DND-41 (cell line): ENCODE measurements at regions not wholly inside any gene's neighbourhood (a gene's known extent, or its start where the extent isn't known, plus 50 kb on each side); places are given as distances from the start of the nearest gene placed in this dataset.

ENCODE experiments used
- ATAC-seq: fragments of 200-7000 bp; cut with Tn5 transposase; 3 replicates; pipeline ENCODE4 v1.9.1; 2021; ENCODE audit warnings: low read depth; ENCODE audit not compliant: insufficient read depth
- DNase-seq: peaks from one replicate; pipeline ENCODE4 v3.0.0-alpha.2; 2020
- H2AFZ ChIP-seq: 2 replicates; pipeline ENCODE4 v1.6.0; 2012; ENCODE audit warnings: low read depth, low read length
- H3K27ac ChIP-seq: 2 replicates; pipeline ENCODE4 v1.5.1; 2012; ENCODE audit warnings: low read length, inconsistent platforms
- H3K27me3 ChIP-seq: fragments of 200-600 bp; sonication (generic); 2 replicates; pipeline ENCODE4 v1.6.0; 2012; ENCODE audit warnings: low read length, mild to moderate bottlenecking, inconsistent platforms; ENCODE audit not compliant: insufficient read depth, poor library complexity
- H3K36me3 ChIP-seq: 2 replicates; pipeline ENCODE4 v1.5.1; 2012; ENCODE audit warnings: low read length, inconsistent platforms; ENCODE audit not compliant: insufficient read depth
- H3K4me1 ChIP-seq: 2 replicates; pipeline ENCODE4 v1.5.1; 2012; ENCODE audit warnings: mild to moderate bottlenecking, low read length; ENCODE audit not compliant: insufficient read depth
- H3K4me2 ChIP-seq: 2 replicates; pipeline ENCODE4 v1.6.0; 2012; ENCODE audit warnings: mild to moderate bottlenecking, moderate library complexity, low read length, inconsistent platforms; ENCODE audit not compliant: insufficient read depth
- H3K4me3 ChIP-seq, 2 experiments: fragments of 200-600 bp in 1 of 2; shearing (Covaris generic) in 1 of 2; 2 replicates each; pipeline ENCODE4 v1.5.1; 2012 to 2016; ENCODE audit warnings: inconsistent platforms in 2 of 2, low read length in 2 of 2, mild to moderate bottlenecking in 2 of 2, low read depth in 1 of 2, moderate library complexity in 1 of 2
- H3K79me2 ChIP-seq: 2 replicates; pipeline ENCODE4 v1.6.0; 2012; ENCODE audit warnings: low read length, inconsistent platforms; ENCODE audit not compliant: insufficient read depth
- H3K9ac ChIP-seq: 2 replicates; pipeline ENCODE4 v1.6.0; 2012; ENCODE audit warnings: low read depth, mild to moderate bottlenecking, inconsistent platforms, low read length, moderate library complexity
- H3K9me3 ChIP-seq: 2 replicates; pipeline ENCODE4 v1.5.1; 2012; ENCODE audit warnings: low read length, moderate library complexity, mild to moderate bottlenecking, inconsistent platforms; ENCODE audit not compliant: insufficient read depth, severe bottlenecking
- H4K20me1 ChIP-seq: 2 replicates; pipeline ENCODE4 v1.6.0; 2012; ENCODE audit warnings: low read length; ENCODE audit not compliant: insufficient read depth
- CTCF ChIP-seq: IDR thresholded peaks from 2 replicates; pipeline ENCODE4 v1.5.1; 2012; ENCODE audit warnings: borderline replicate concordance, low read length, moderate library complexity, mild to moderate bottlenecking; ENCODE audit not compliant: poor library complexity, severe bottlenecking; ENCODE audit errors: extremely low read depth
- EZH2 ChIP-seq: IDR thresholded peaks from 3 replicates; pipeline ENCODE4 v1.6.1; 2012; ENCODE audit warnings: borderline replicate concordance, low read depth, mild to moderate bottlenecking, moderate library complexity, low read length, inconsistent platforms; ENCODE audit not compliant: severe bottlenecking

- no peak overlapping the region for H3K4me3 ChIP-seq
- H3K9me3 ChIP-seq = peaks cover 12% of the 10 kb centered on the region
- H3K4me1 ChIP-seq = no peaks in the 10 kb centered on the region
- H3K4me2 ChIP-seq = no peak overlapping the region
- H3K9ac ChIP-seq = no peak overlapping the region
- ATAC-seq = no peak
- no peaks in the 10 kb centered on the region for H3K79me2 ChIP-seq
- H3K27me3 ChIP-seq = no peaks in the 10 kb centered on the region
- no peaks in the 10 kb centered on the region for H4K20me1 ChIP-seq
- no peaks in the 10 kb centered on the region for H3K36me3 ChIP-seq
- DNase-seq = no peak
- no peak overlapping the region for H3K27ac ChIP-seq
- no peak for TF ChIP-seq CTCF
- TF ChIP-seq EZH2 = no peak
- H2AFZ ChIP-seq = no peak overlapping the region
Measured at GRCh38 chr14:38022775-38023174, 184.9 kb upstream of the SSTR1 start.

- H4K20me1 ChIP-seq = no peaks in the 10 kb centered on the region
- H3K4me1 ChIP-seq = no peaks in the 10 kb centered on the region
- no peak overlapping the region for H3K4me3 ChIP-seq
- no peak overlapping the region for H3K27ac ChIP-seq
- no peaks in the 10 kb centered on the region for H3K9me3 ChIP-seq
- no peak overlapping the region for H2AFZ ChIP-seq
- no peaks in the 10 kb centered on the region for H3K36me3 ChIP-seq
- H3K4me2 ChIP-seq = no peak overlapping the region
- no peaks in the 10 kb centered on the region for H3K27me3 ChIP-seq
- ATAC-seq (no peak), DNase-seq (no peak)
- no peak overlapping the region for H3K9ac ChIP-seq
- no peaks in the 10 kb centered on the region for H3K79me2 ChIP-seq
- TF ChIP-seq CTCF = no peak
- no peak for TF ChIP-seq EZH2
Measured at GRCh38 chr14:38038171-38038570, 169.5 kb upstream of the SSTR1 start.

GRCh38 chr14:38038986-38039385, 168.7 kb upstream of the SSTR1 start:
- no peak overlapping the region for H2AFZ ChIP-seq
- TF ChIP-seq EZH2 = no peak
- no peak for TF ChIP-seq CTCF

GRCh38 chr14:38039496-38039895, 168.2 kb upstream of the SSTR1 start:
- TF ChIP-seq EZH2 = no peak
- no peak for TF ChIP-seq CTCF
- Histone ChIP-seq H4K20me1 (no peaks in the 10 kb centered on the region), H3K36me3 (no peaks in the 10 kb centered on the region), H3K79me2 (no peaks in the 10 kb centered on the region), H3K9me3 (no peaks in the 10 kb centered on the region), H2AFZ (no peak overlapping the region), H3K4me1 (no peaks in the 10 kb centered on the region), H3K4me3 (no peak overlapping the region), H3K9ac (no peak overlapping the region), H3K27ac (no peak overlapping the region), H3K4me2 (no peak overlapping the region), H3K27me3 (no peaks in the 10 kb centered on the region)
- no peak for DNase-seq
- no peak for ATAC-seq

More at GRCh38 chr14:38038986-38039385, 168.7 kb upstream of the SSTR1 start:
- Histone ChIP-seq H3K9ac (no peak overlapping the region), H4K20me1 (no peaks in the 10 kb centered on the region), H3K27me3 (no peaks in the 10 kb centered on the region), H3K27ac (no peak overlapping the region), H3K4me2 (no peak overlapping the region), H3K4me1 (no peaks in the 10 kb centered on the region), H3K79me2 (no peaks in the 10 kb centered on the region), H3K36me3 (no peaks in the 10 kb centered on the region), H3K4me3 (no peak overlapping the region), H3K9me3 (no peaks in the 10 kb centered on the region)
- DNase-seq (no peak), ATAC-seq (no peak)
